ENCODE measurements at regions not wholly inside any gene's neighbourhood (a gene's known extent, or its start where the extent isn't known, plus 50 kb on each side); places are given as distances from the start of the nearest gene placed in this dataset.

DNA sequence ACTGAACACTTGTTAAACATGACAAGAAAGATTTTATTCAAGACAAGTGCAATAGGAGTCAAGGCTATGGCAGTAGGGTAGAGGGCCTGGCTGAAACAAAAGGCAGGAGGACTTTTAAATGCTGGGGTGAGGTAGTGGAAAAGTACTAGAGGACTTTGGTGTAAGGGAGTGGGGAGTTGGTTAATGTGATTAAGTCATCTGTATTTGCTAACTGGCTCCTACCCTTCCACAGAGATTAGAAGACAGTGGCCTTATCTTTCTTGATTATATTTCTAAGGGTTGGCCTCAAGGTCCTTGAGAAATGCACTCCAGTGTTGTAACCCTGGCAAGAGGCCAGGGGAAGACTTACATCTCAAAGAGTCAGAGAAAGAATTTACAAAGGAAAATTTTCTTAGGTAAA is 160.2 kb upstream of the FTMT start:
- Histone ChIP-seq H3K36me3 (ENCODE audit: insufficient read depth, low read depth, low read length) (no peaks in the 10 kb centered on the region), H3K9ac (ENCODE audit: low read depth, low read length) (no peak overlapping the region), H3K4me1 (ENCODE audit: insufficient read depth, low read length) (peaks cover 7% of the 10 kb centered on the region; the same call in 1 of the 2 replicates), H3K27ac (ENCODE audit: low read length) (no peak overlapping the region), H3K4me3 (ENCODE audit: low read length) (no peak overlapping the region), H3K27me3 (ENCODE audit: insufficient read depth, low read length) (no peaks in the 10 kb centered on the region), H3K9me3 (ENCODE audit: insufficient read depth, low read depth, low read length) (no peaks in the 10 kb centered on the region)

GRCh38 chr5:121692158-121692557 is 159.5 kb upstream of the FTMT start:
- H3K4me3 ChIP-seq (ENCODE audit: low read length): no peak overlapping the region
- no peaks in the 10 kb centered on the region for H3K9me3 ChIP-seq (ENCODE audit: insufficient read depth, low read depth, low read length)
- no peaks in the 10 kb centered on the region for H3K27me3 ChIP-seq (ENCODE audit: insufficient read depth, low read length)
- no peak overlapping the region for H3K9ac ChIP-seq (ENCODE audit: low read depth, low read length)
- H3K4me1 ChIP-seq (ENCODE audit: insufficient read depth, low read length): peaks cover 7% of the 10 kb centered on the region; the same call in 1 of the 2 replicates
- H3K36me3 ChIP-seq (ENCODE audit: insufficient read depth, low read depth, low read length): no peaks in the 10 kb centered on the region
- no peak overlapping the region for H3K27ac ChIP-seq (ENCODE audit: low read length)

GRCh38 chr5:121693864-121694263 is 157.8 kb upstream of the FTMT start:
- Histone ChIP-seq H3K4me3 (ENCODE audit: low read length) (no peak overlapping the region), H3K9me3 (ENCODE audit: insufficient read depth, low read depth, low read length) (no peaks in the 10 kb centered on the region), H3K4me1 (ENCODE audit: insufficient read depth, low read length) (peaks cover 7% of the 10 kb centered on the region; the same call in 1 of the 2 replicates), H3K9ac (ENCODE audit: low read depth, low read length) (no peak overlapping the region), H3K27me3 (ENCODE audit: insufficient read depth, low read length) (no peaks in the 10 kb centered on the region), H3K36me3 (ENCODE audit: insufficient read depth, low read depth, low read length) (no peaks in the 10 kb centered on the region), H3K27ac (ENCODE audit: low read length) (no peak overlapping the region)

DNA sequence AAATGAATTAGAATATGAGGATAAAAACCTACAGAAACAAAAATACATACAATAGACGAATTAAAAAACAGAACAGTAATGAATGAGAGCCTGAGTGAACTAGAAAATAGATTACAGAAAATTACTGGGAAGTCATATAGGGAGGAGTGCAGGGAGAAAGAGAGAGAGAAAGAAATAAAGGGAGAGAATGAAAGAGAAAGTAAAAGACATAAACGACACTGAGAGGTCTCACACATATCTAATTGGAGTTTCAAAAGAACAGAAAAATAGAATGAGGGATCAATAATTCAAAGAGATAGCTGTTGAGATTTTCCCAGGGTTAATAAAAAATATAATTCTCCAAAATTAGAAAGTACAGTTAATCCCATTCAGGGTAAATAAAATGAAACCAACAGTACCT is 156.4 kb upstream of the FTMT start:
- H3K36me3 ChIP-seq (ENCODE audit: insufficient read depth, low read depth, low read length): no peaks in the 10 kb centered on the region
- H3K4me1 ChIP-seq (ENCODE audit: insufficient read depth, low read length): peaks cover 7% of the 10 kb centered on the region; the same call in 1 of the 2 replicates
- H3K27me3 ChIP-seq (ENCODE audit: insufficient read depth, low read length): no peaks in the 10 kb centered on the region
- H3K27ac ChIP-seq (ENCODE audit: low read length): no peak overlapping the region
- H3K9ac ChIP-seq (ENCODE audit: low read depth, low read length): no peak overlapping the region
- no peaks in the 10 kb centered on the region for H3K9me3 ChIP-seq (ENCODE audit: insufficient read depth, low read depth, low read length)
- no peak overlapping the region for H3K4me3 ChIP-seq (ENCODE audit: low read length)

- H3K9me3 ChIP-seq (ENCODE audit: insufficient read depth, low read depth, low read length): no peaks in the 10 kb centered on the region
- no peak overlapping the region for H3K4me3 ChIP-seq (ENCODE audit: low read length)
- H3K27me3 ChIP-seq (ENCODE audit: insufficient read depth, low read length): no peaks in the 10 kb centered on the region
- H3K27ac ChIP-seq (ENCODE audit: low read length): no peak overlapping the region
- H3K4me1 ChIP-seq (ENCODE audit: insufficient read depth, low read length): peaks cover 4% of the 10 kb centered on the region; the same call in 1 of the 2 replicates
- H3K9ac ChIP-seq (ENCODE audit: low read depth, low read length): no peak overlapping the region
- no peaks in the 10 kb centered on the region for H3K36me3 ChIP-seq (ENCODE audit: insufficient read depth, low read depth, low read length)
Measured at GRCh38 chr5:121698690-121699089, 153.0 kb upstream of the FTMT start.

- H3K4me1 ChIP-seq (ENCODE audit: insufficient read depth, low read length): no peaks in the 10 kb centered on the region
- no peak overlapping the region for H3K27ac ChIP-seq (ENCODE audit: low read length)
- no peak overlapping the region for H3K9ac ChIP-seq (ENCODE audit: low read depth, low read length)
- no peaks in the 10 kb centered on the region for H3K36me3 ChIP-seq (ENCODE audit: insufficient read depth, low read depth, low read length)
- no peaks in the 10 kb centered on the region for H3K27me3 ChIP-seq (ENCODE audit: insufficient read depth, low read length)
- H3K4me3 ChIP-seq (ENCODE audit: low read length): no peak overlapping the region
- H3K9me3 ChIP-seq (ENCODE audit: insufficient read depth, low read depth, low read length): no peaks in the 10 kb centered on the region
Measured at GRCh38 chr5:121701731-121702130, 150.0 kb upstream of the FTMT start.

DNA sequence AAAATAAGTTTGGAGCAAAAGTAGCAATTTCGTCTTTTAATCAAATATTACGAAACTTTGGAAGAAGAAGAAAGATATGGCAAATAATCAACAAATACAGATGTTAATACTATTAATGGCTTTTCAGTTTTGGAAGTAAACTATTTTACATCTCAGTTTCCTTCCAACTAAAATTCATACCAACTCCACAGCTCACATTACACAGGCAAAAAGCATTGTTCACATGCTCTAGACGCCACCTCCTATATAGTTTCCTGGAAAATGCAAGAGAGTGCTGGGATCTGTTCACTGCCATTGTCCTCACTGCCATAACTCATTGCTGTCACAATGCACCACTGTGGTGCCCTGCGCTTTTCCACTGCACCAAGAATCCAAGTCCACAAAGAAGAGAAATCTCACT is 149.0 kb upstream of the FTMT start:
- Histone ChIP-seq H3K9ac (ENCODE audit: low read depth, low read length) (no peak overlapping the region), H3K4me3 (ENCODE audit: low read length) (no peak overlapping the region), H3K9me3 (ENCODE audit: insufficient read depth, low read depth, low read length) (no peaks in the 10 kb centered on the region), H3K36me3 (ENCODE audit: insufficient read depth, low read depth, low read length) (no peaks in the 10 kb centered on the region), H3K27ac (ENCODE audit: low read length) (no peak overlapping the region), H3K27me3 (ENCODE audit: insufficient read depth, low read length) (no peaks in the 10 kb centered on the region), H3K4me1 (ENCODE audit: insufficient read depth, low read length) (no peaks in the 10 kb centered on the region)

DNA sequence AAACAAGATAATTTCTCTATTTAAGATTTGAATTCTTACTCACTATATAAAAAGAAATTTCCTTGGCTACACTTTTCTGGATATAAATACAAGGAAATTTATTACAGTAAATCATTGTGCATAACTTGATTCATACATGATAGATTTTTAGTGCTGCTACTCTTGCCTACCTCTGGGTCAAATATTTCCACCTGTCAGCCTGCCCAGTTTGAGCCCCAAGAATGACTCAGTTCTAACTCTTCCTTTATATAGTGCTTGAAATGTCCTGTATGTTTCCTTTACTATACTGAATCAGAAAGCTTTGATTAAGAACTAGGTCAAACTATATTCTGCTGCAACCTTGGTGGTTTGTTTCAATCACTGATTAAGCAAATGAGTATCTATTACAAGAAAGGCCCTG is 147.4 kb upstream of the FTMT start:
- H3K9me3 ChIP-seq (ENCODE audit: insufficient read depth, low read depth, low read length): no peaks in the 10 kb centered on the region
- no peak overlapping the region for H3K4me3 ChIP-seq (ENCODE audit: low read length)
- no peaks in the 10 kb centered on the region for H3K4me1 ChIP-seq (ENCODE audit: insufficient read depth, low read length)
- H3K27ac ChIP-seq (ENCODE audit: low read length): no peak overlapping the region
- no peaks in the 10 kb centered on the region for H3K27me3 ChIP-seq (ENCODE audit: insufficient read depth, low read length)
- H3K9ac ChIP-seq (ENCODE audit: low read depth, low read length): no peak overlapping the region
- no peaks in the 10 kb centered on the region for H3K36me3 ChIP-seq (ENCODE audit: insufficient read depth, low read depth, low read length)

DNA sequence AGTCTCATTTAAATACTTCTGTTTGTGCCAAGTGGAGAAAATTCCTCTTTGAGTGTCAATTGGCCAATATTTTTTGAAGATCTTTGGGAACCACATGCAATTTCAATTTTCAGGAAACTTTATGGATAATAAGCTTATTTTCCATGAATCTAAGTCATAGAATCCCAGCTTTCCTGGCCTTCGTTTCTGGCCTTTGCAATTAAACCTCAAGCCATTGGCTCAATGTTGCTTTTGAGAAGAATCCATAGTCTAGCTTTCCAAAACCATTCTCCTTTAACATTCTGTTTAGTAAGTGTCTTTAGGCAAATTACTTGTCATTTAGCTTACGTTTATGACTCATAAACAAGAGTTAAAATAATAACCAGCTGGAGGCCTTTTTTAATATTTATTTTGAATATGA is 145.0 kb upstream of the FTMT start:
- H3K27ac ChIP-seq (ENCODE audit: low read length): no peak overlapping the region
- H3K36me3 ChIP-seq (ENCODE audit: insufficient read depth, low read depth, low read length): no peaks in the 10 kb centered on the region
- H3K4me3 ChIP-seq (ENCODE audit: low read length): no peak overlapping the region
- no peaks in the 10 kb centered on the region for H3K9me3 ChIP-seq (ENCODE audit: insufficient read depth, low read depth, low read length)
- no peak overlapping the region for H3K9ac ChIP-seq (ENCODE audit: low read depth, low read length)
- no peaks in the 10 kb centered on the region for H3K27me3 ChIP-seq (ENCODE audit: insufficient read depth, low read length)
- no peaks in the 10 kb centered on the region for H3K4me1 ChIP-seq (ENCODE audit: insufficient read depth, low read length)

- no peaks in the 10 kb centered on the region for H3K4me1 ChIP-seq (ENCODE audit: insufficient read depth, low read length)
- H3K36me3 ChIP-seq (ENCODE audit: insufficient read depth, low read depth, low read length): no peaks in the 10 kb centered on the region
- H3K4me3 ChIP-seq (ENCODE audit: low read length): no peak overlapping the region
- no peaks in the 10 kb centered on the region for H3K27me3 ChIP-seq (ENCODE audit: insufficient read depth, low read length)
- H3K27ac ChIP-seq (ENCODE audit: low read length): no peak overlapping the region
- no peaks in the 10 kb centered on the region for H3K9me3 ChIP-seq (ENCODE audit: insufficient read depth, low read depth, low read length)
- no peak overlapping the region for H3K9ac ChIP-seq (ENCODE audit: low read depth, low read length)
Measured at GRCh38 chr5:121707178-121707577, 144.5 kb upstream of the FTMT start.

DNA sequence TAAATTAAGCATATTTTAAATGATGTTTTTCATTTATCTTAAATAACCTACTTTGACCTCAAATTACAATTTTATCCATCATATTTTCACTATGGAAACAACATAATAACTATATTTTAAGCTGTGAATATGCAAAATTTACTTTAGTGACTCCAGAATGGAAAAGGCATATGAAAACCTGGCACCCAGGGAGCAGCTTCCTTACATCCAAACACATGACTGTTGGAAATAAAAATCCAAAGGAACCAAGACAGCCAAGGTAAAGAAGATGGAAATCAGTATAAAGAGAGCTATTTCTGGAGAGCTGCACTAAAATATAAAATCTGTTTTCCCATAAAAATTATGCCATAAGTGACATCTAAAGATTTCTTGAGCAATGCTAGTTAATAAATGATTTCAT is 140.3 kb upstream of the FTMT start:
- no peak overlapping the region for H3K4me3 ChIP-seq (ENCODE audit: low read length)
- H3K27me3 ChIP-seq (ENCODE audit: insufficient read depth, low read length): no peaks in the 10 kb centered on the region
- no peaks in the 10 kb centered on the region for H3K4me1 ChIP-seq (ENCODE audit: insufficient read depth, low read length)
- H3K9me3 ChIP-seq (ENCODE audit: insufficient read depth, low read depth, low read length): no peaks in the 10 kb centered on the region
- H3K9ac ChIP-seq (ENCODE audit: low read depth, low read length): no peak overlapping the region
- no peaks in the 10 kb centered on the region for H3K36me3 ChIP-seq (ENCODE audit: insufficient read depth, low read depth, low read length)
- no peak overlapping the region for H3K27ac ChIP-seq (ENCODE audit: low read length)

DNA sequence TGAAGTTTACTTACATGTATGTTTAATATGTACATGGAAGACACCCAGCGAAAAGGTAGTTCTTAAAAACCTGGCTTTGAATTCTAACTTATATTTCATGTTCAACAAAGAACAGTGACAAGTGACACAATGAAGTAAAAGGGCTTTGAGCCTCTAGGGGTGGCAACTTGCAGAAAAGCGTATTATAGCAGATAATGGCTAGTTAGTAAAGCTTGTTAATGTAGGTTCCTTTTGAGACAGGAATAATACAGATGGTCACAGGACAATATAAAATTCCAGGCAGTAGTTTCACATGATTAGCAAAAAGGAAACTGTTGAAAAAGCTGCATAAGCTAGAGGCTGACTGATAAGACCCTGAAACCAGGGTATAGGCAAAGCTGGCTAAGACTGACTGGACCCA is 132.4 kb upstream of the FTMT start:
- Histone ChIP-seq H3K27me3 (ENCODE audit: insufficient read depth, low read length) (no peaks in the 10 kb centered on the region), H3K9me3 (ENCODE audit: insufficient read depth, low read depth, low read length) (no peaks in the 10 kb centered on the region), H3K36me3 (ENCODE audit: insufficient read depth, low read depth, low read length) (no peaks in the 10 kb centered on the region), H3K4me1 (ENCODE audit: insufficient read depth, low read length) (no peaks in the 10 kb centered on the region), H3K4me3 (ENCODE audit: low read length) (no peak overlapping the region), H3K9ac (ENCODE audit: low read depth, low read length) (no peak overlapping the region), H3K27ac (ENCODE audit: low read length) (no peak overlapping the region)

- Histone ChIP-seq H3K36me3 (ENCODE audit: insufficient read depth, low read depth, low read length) (no peaks in the 10 kb centered on the region), H3K4me1 (ENCODE audit: insufficient read depth, low read length) (no peaks in the 10 kb centered on the region), H3K27ac (ENCODE audit: low read length) (no peak overlapping the region), H3K4me3 (ENCODE audit: low read length) (no peak overlapping the region), H3K9ac (ENCODE audit: low read depth, low read length) (no peak overlapping the region), H3K9me3 (ENCODE audit: insufficient read depth, low read depth, low read length) (no peaks in the 10 kb centered on the region), H3K27me3 (ENCODE audit: insufficient read depth, low read length) (no peaks in the 10 kb centered on the region)
Measured at GRCh38 chr5:121725450-121725849, 126.2 kb upstream of the FTMT start.
